Fibroblast of lung (primary cell): ENCODE measurements at regions not wholly inside any gene's neighbourhood (a gene's known extent, or its start where the extent isn't known, plus 50 kb on each side); places are given as distances from the start of the nearest gene placed in this dataset.
A peak's percentile ranks its signal among the peaks of the same experiment; 100 is the strongest.

Experiments used
- DNase-seq, 2 donors: peaks; one replicate each; pipeline versions ENCODE4 v3.0.0 to v3.0.0-alpha.2; 2010; ENCODE audit warnings: low read depth in 2 of 2
- H2AFZ ChIP-seq: 2 replicates; pipeline ENCODE4 v1.5.1; 2012; ENCODE audit warnings: low read length, control low read depth, inconsistent platforms
- H3K27ac ChIP-seq: 2 replicates; pipeline ENCODE4 v1.5.1; 2011; ENCODE audit warnings: low read length, control low read depth; ENCODE audit not compliant: insufficient read depth
- H3K27me3 ChIP-seq: 2 replicates; pipeline ENCODE4 v1.5.1; 2011; ENCODE audit warnings: mild to moderate bottlenecking, low read length; ENCODE audit not compliant: control insufficient read depth, insufficient read depth
- H3K36me3 ChIP-seq: 2 replicates; pipeline ENCODE4 v1.5.1; 2011; ENCODE audit warnings: low read length; ENCODE audit not compliant: control insufficient read depth, insufficient read depth
- H3K4me1 ChIP-seq: 2 replicates; pipeline ENCODE4 v1.5.1; 2011; ENCODE audit warnings: low read length; ENCODE audit not compliant: control insufficient read depth, insufficient read depth; ENCODE audit errors: extremely low read depth
- H3K4me2 ChIP-seq: 2 replicates; pipeline ENCODE4 v1.5.1; 2011; ENCODE audit warnings: low read length, control low read depth; ENCODE audit not compliant: insufficient read depth; ENCODE audit errors: extremely low read depth
- H3K4me3 ChIP-seq, 4 experiments: fragments of 200-600 bp in 1 of 4; sonication (generic) in 1 of 4; replicated peaks in 1 of 4; 2 replicates each; pipeline ENCODE4 v1.5.1; 2011 to 2016; ENCODE audit warnings: low read length in 4 of 4, low read depth in 3 of 4, mild to moderate bottlenecking in 3 of 4, control low read depth in 2 of 4, inconsistent platforms in 1 of 4, mixed read lengths in 1 of 4; ENCODE audit not compliant: insufficient read depth in 1 of 4; ENCODE audit errors: control extremely low read depth in 1 of 4
- H3K79me2 ChIP-seq: 2 replicates; pipeline ENCODE4 v1.5.1; 2012; ENCODE audit warnings: mild to moderate bottlenecking, low read length, inconsistent platforms; ENCODE audit not compliant: control insufficient read depth, insufficient read depth
- H3K9ac ChIP-seq: 2 replicates; pipeline ENCODE4 v1.5.1; 2011; ENCODE audit warnings: mild to moderate bottlenecking, low read length, control low read depth; ENCODE audit not compliant: insufficient read depth
- H3K9me3 ChIP-seq: 2 replicates; pipeline ENCODE4 v1.5.1; 2012; ENCODE audit warnings: low read depth, low read length; ENCODE audit not compliant: control insufficient read depth, insufficient read depth
- H4K20me1 ChIP-seq: 2 replicates; pipeline ENCODE4 v1.5.1; 2011; ENCODE audit warnings: low read length; ENCODE audit not compliant: control insufficient read depth, insufficient read depth; ENCODE audit errors: extremely low read depth
- EZH2 ChIP-seq: IDR thresholded peaks from 2 replicates; pipeline ENCODE4 v1.5.1; 2012; ENCODE audit warnings: low read length, control low read depth, mild to moderate bottlenecking; ENCODE audit errors: missing control alignments
- TF ChIP-seq, protein P1 (sequence below), 2 donors: IDR thresholded peaks in 1 of 2; conservative IDR thresholded peaks in 1 of 2; 1 replicate in 1 of 2; 2 replicates in 1 of 2; pipeline ENCODE4 v1.5.1; 2011 to 2012; ENCODE audit warnings: low read length in 2 of 2, control low read depth in 1 of 2, inconsistent platforms in 1 of 2, low read depth in 1 of 2, mild to moderate bottlenecking in 1 of 2

DNA sequence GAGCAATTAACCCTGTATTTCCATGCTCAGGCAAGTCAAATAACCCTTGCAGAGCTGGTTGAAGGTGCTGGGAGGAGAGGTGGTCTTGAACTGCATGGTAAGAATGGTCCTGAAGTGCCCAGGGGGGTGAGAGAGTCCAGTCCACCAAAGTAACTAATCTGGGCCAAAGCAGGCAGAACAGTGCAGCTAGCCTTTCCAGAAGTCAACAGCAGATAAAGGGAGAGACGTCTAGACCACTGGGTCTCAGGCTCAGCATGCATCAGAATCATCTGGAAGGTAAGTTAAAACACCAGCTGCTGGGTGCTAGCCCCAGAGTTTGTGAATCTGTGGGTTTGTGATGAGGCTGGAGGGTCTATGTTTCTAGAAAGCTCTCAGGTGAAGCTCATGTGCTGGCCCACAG lies 232.3 kb upstream of the ECI2 start:
- no peak for DNase-seq
- Histone ChIP-seq H3K79me2 (no peaks in the 10 kb centered on the region), H3K27ac (no peak overlapping the region), H3K9me3 (no peaks in the 10 kb centered on the region), H3K4me3 (no peak overlapping the region), H3K4me2 (no peak overlapping the region), H4K20me1 (no peaks in the 10 kb centered on the region), H3K36me3 (no peaks in the 10 kb centered on the region), H3K9ac (no peak overlapping the region), H2AFZ (no peak overlapping the region), H3K4me1 (peaks cover 35% of the 10 kb centered on the region), H3K27me3 (no peaks in the 10 kb centered on the region)
- TF ChIP-seq EZH2 = no peak
- TF ChIP-seq, protein P1, sequence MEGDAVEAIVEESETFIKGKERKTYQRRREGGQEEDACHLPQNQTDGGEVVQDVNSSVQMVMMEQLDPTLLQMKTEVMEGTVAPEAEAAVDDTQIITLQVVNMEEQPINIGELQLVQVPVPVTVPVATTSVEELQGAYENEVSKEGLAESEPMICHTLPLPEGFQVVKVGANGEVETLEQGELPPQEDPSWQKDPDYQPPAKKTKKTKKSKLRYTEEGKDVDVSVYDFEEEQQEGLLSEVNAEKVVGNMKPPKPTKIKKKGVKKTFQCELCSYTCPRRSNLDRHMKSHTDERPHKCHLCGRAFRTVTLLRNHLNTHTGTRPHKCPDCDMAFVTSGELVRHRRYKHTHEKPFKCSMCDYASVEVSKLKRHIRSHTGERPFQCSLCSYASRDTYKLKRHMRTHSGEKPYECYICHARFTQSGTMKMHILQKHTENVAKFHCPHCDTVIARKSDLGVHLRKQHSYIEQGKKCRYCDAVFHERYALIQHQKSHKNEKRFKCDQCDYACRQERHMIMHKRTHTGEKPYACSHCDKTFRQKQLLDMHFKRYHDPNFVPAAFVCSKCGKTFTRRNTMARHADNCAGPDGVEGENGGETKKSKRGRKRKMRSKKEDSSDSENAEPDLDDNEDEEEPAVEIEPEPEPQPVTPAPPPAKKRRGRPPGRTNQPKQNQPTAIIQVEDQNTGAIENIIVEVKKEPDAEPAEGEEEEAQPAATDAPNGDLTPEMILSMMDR (conservative IDR thresholded peaks at IDR 0.05 in 1 of 2, IDR thresholded peaks at IDR 0.05 in 1 of 2; ENCODE audit: low read depth in 1 of 2, low read length in 2 of 2) = no peak

DNA sequence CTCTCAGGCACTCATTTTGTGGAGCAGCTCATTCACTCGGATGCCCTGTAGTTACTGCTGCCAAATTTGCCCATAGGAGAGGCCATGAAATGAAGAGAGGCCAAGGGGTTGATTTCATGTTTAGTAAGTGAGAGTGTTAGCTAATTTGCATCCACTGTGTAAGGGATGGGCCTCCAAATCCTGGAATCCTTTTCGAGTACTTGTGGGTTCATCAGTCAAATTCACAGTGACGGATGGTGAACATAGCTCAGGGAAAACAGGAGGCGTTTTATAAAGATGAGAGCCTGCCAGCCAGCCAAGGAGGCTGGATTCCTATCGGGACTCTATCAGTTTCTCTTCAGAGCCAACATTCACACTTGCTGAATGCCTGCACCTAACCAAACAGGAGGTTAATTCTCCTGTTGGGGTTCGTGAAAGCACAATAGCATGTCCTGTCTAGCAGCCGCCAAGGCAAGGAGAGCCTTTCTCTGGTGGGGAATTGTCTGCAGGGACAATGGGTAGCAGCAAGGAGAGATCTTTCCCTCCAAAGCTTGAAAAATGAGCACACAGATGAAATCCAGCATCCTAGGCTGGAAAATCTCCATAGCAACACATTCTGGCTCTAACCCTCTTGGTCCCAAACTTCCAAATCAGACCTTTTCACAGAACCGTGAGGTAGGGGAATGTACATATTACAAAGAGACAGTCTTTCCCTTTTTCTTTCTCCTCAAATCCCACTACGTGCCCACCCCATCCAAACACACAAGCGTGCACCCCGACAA lies 231.4 kb upstream of the ECI2 start:
- peak in 1 of 2 donors; percentile 61 for DNase-seq
- no peak overlapping the region for H3K4me2 ChIP-seq
- H3K27ac ChIP-seq = no peak overlapping the region
- no peak overlapping the region for H2AFZ ChIP-seq
- H3K36me3 ChIP-seq = no peaks in the 10 kb centered on the region
- no peak overlapping the region for H3K9ac ChIP-seq
- H3K9me3 ChIP-seq = no peaks in the 10 kb centered on the region
- no peaks in the 10 kb centered on the region for H4K20me1 ChIP-seq
- TF ChIP-seq, protein P1 (conservative IDR thresholded peaks at IDR 0.05 in 1 of 2, IDR thresholded peaks at IDR 0.05 in 1 of 2; ENCODE audit: low read depth in 1 of 2, low read length in 2 of 2) = no peak
- no peak for TF ChIP-seq EZH2
- peaks cover 35% of the 10 kb centered on the region for H3K4me1 ChIP-seq
- no peaks in the 10 kb centered on the region for H3K27me3 ChIP-seq
- H3K4me3 ChIP-seq = no peak overlapping the region
- no peaks in the 10 kb centered on the region for H3K79me2 ChIP-seq

DNA sequence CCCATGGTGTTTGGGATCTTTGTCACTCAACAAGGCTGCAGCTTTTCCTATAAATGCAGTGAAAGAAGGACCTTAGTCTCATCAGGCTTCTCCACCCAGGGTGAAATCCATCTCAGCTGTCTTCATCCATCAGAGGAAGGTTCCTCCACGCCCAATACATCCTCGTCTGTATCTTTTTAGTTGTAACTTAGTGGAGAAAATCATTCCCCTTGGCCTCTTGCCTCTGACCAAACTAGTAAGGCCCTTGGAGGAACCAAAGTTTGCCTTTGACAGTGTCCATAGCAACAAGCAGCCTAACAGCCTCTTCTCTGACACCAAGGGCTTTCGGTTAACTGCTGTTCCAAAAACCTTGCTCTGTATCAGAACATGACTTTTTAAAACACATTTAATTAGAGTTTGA lies 230.3 kb upstream of the ECI2 start:
- H3K4me1 ChIP-seq = peaks cover 24% of the 10 kb centered on the region
- no peaks in the 10 kb centered on the region for H4K20me1 ChIP-seq
- H3K27ac ChIP-seq = no peak overlapping the region
- H3K4me2 ChIP-seq = no peak overlapping the region
- TF ChIP-seq EZH2 = no peak
- TF ChIP-seq, protein P1 (conservative IDR thresholded peaks at IDR 0.05 in 1 of 2, IDR thresholded peaks at IDR 0.05 in 1 of 2; ENCODE audit: low read depth in 1 of 2, low read length in 2 of 2) = no peak
- H3K9me3 ChIP-seq = no peaks in the 10 kb centered on the region
- H3K27me3 ChIP-seq = no peaks in the 10 kb centered on the region
- H3K36me3 ChIP-seq = no peaks in the 10 kb centered on the region
- no peak overlapping the region for H3K4me3 ChIP-seq
- H3K79me2 ChIP-seq = no peaks in the 10 kb centered on the region
- no peak for DNase-seq
- H2AFZ ChIP-seq = no peak overlapping the region
- no peak overlapping the region for H3K9ac ChIP-seq
